ENCODE measurements at regions not wholly inside any gene's neighbourhood (a gene's known extent, or its start where the extent isn't known, plus 50 kb on each side); places are given as distances from the start of the nearest gene placed in this dataset.

- no peak for TF ChIP-seq CTCF (IDR thresholded peaks at IDR 0.05)
- no peak for TF ChIP-seq EP300 (IDR thresholded peaks at IDR 0.05)
- no peak for TF ChIP-seq POLR2A (IDR thresholded peaks at IDR 0.05; ENCODE audit: low read depth)
- no peak for TF ChIP-seq POLR2AphosphoS5 (IDR thresholded peaks at IDR 0.05)
Measured at GRCh38 chr16:17970816-17971331, 365.7 kb downstream of the NPIPA8 start.
